Spinal cord (tissue), 9 donors: ENCODE measurements at regions not wholly inside any gene's neighbourhood (a gene's known extent, or its start where the extent isn't known, plus 50 kb on each side); places are given as distances from the start of the nearest gene placed in this dataset.
A peak's percentile ranks its signal among the peaks of the same experiment; 100 is the strongest.

Experiments
- DNase-seq, 6 donors: peaks; one replicate each; pipeline versions ENCODE4 v3.0.0 to v3.0.0-alpha.2; 2013 to 2015; ENCODE audit warnings: low spot score in 6 of 6, low read depth in 4 of 6
- H3K27ac ChIP-seq: one replicate; pipeline ENCODE4 v1.5.1; 2013; ENCODE audit warnings: low read depth, low read length, control low read depth
- H3K27me3 ChIP-seq: one replicate; pipeline ENCODE4 v1.6.1; 2013; ENCODE audit warnings: low read length; ENCODE audit not compliant: control insufficient read depth, insufficient read depth
- H3K36me3 ChIP-seq: one replicate; pipeline ENCODE4 v1.6.1; 2013; ENCODE audit warnings: low read length; ENCODE audit not compliant: control insufficient read depth, insufficient read depth
- H3K4me1 ChIP-seq: one replicate; pipeline ENCODE4 v1.6.1; 2013; ENCODE audit warnings: low read length; ENCODE audit not compliant: control insufficient read depth, insufficient read depth
- H3K4me3 ChIP-seq: one replicate; pipeline ENCODE4 v1.5.1; 2013; ENCODE audit warnings: low read depth, low read length, control low read depth
- H3K9me3 ChIP-seq: one replicate; pipeline ENCODE4 v1.6.1; 2013; ENCODE audit warnings: low read length; ENCODE audit not compliant: control insufficient read depth, insufficient read depth
- WGBS: methylation state at CpG from one replicate; pipeline ENCODE4 v1.1.5; 2013; ENCODE audit warnings: missing lambda C conversion rate; ENCODE audit not compliant: insufficient coverage; 5-methylcytosine and 5-hydroxymethylcytosine counted together
- donor health status: healthy.

DNA sequence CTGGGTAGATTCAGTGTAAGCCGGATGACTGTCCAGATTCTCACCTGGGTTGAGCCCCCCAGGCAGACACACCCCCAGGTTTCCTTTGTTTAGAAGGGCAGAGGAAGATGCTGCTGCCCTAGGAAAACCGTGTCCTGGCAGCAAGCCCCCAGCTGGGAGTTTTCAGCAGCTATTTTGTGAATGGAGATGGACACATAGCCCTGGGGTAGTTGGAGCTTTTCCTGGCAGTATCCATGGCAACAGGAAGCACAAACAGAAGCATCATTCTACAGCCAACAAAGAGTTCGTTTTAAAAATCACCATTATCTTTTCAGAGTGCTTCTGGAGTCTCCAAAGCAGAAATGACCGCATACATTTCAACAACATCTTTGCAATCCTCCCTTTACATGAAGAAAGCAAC lies 245.5 kb downstream of the BRD1 start:
- Histone ChIP-seq H3K4me1 (peaks cover 14% of the 10 kb centered on the region), H3K4me3 (no peak overlapping the region), H3K27me3 (no peaks in the 10 kb centered on the region), H3K9me3 (no peaks in the 10 kb centered on the region), H3K27ac (no peak overlapping the region), H3K36me3 (peaks cover 3% of the 10 kb centered on the region)
- peak; percentile 63 to 94 (median 76) for DNase-seq
- 19% methylated on average over 3 of the region's 4 CpGs for WGBS

DNA sequence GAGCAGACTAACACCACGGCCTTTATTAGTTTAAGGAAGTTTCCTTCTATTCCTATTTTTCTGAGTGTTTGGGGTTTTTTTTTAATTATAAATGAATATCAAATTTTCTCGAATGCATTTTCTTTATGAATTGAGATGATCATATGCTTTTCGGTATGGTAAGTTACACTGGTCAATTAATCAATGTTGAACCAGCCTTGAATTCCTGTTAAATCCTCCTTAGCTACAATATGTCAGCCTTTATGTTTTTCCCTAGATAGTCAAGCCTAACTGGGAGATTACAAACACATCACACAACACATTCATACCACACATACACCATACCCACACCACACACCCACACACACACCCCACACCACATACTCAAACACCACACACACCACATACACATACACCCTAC lies 247.6 kb downstream of the BRD1 start:
- H3K27ac ChIP-seq, result no peak overlapping the region
- no peak for DNase-seq
- H3K9me3 ChIP-seq, result no peaks in the 10 kb centered on the region
- H3K27me3 ChIP-seq, result no peaks in the 10 kb centered on the region
- no peak overlapping the region for H3K4me3 ChIP-seq
- WGBS, result 100% methylated on average over 1 of the region's 3 CpGs
- H3K36me3 ChIP-seq, result peaks cover 3% of the 10 kb centered on the region
- peaks cover 19% of the 10 kb centered on the region for H3K4me1 ChIP-seq

DNA sequence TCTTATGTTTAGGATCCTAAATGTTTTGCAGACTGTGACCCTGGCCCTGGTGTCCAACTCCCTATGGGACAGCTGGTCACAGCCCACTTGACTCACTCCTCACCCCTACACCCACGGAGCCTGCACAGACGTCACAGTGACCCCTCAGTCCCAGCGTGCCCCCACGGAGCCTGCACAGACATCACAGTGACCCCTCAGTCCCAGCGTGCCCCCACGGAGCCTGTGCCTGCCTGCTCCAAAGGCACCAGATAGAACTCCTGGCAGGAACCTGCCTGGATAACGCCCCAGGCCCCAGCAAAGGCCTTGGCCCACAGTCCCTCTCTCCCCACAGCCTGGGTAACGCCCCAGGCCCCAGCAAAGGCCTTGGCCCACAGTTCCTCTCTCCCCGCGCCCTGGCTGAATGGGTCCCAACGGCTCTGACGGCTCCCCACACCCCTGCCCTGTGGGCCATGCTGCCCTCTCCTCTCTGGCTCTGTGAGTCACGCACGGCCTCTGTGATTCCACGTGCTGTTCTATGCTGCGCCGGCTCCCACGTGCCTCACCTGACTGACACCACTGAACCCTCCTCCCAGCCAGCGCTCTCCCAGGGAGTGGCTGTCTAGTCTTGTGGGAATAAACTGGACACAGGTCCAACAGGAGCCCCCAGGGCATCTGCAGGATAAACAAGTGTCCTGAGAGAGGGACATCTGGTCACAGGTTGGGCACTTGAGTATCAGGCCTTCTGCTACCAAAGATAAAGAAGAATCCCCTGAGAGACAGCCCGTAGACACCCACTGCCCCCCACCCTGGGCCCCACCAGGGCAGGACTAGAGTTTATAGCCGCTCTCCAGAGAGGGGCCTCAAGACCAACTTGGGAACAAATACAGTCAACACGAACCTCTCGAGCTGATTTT lies 250.3 kb downstream of the BRD1 start:
- 89% methylated on average over 20 of the region's 23 CpGs for WGBS
- Histone ChIP-seq H3K36me3 (peaks cover 3% of the 10 kb centered on the region), H3K4me1 (peaks cover 12% of the 10 kb centered on the region), H3K9me3 (no peaks in the 10 kb centered on the region), H3K27me3 (no peaks in the 10 kb centered on the region), H3K27ac (no peak overlapping the region), H3K4me3 (no peak overlapping the region)
- DNase-seq, result no peak

DNA sequence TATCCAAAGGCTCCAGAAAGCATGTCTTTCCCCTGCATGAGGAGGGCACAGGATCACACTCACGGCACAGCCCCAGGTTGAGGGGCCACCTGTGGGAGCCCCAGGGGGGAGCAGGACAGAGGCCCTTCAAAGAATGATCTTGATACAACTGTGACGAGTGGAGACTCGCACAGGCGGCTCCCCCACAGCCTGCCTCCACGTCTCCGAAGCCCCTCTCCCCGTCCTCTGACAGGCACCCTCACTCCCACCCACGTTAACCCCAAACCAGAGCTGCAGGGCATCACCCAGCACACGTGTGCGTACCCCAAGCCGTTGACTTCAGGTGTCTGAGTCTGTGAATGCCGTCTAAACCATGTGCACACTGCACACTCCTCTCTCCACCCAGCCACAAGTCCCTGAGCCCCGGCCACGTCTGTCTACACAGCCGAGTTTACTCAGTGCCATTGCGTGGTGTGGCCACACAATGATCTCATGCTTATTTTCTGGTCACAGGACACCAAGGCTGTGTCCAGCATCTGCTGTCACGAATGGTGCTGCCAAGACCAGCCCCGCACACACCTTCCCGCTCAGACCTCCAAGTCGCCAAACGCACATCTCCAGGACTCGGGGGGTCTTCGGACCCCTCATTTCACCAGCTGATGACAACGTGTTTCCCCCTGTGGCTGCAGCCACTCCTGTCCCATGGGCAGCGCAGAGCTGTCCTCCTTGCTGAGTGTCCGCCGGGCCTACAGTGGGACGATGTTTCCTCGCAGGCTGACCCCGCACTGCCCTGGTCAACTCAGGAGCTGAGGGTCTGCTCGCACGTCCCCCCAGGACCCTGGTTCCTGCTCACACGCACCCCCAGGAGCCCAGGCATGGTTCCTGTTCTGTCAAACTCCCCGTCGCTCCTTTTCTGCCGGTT lies 251.2 kb downstream of the BRD1 start:
- WGBS, result 92% methylated on average over 36 of the region's 36 CpGs
- H3K27ac ChIP-seq, result no peak overlapping the region
- no peak for DNase-seq

DNA sequence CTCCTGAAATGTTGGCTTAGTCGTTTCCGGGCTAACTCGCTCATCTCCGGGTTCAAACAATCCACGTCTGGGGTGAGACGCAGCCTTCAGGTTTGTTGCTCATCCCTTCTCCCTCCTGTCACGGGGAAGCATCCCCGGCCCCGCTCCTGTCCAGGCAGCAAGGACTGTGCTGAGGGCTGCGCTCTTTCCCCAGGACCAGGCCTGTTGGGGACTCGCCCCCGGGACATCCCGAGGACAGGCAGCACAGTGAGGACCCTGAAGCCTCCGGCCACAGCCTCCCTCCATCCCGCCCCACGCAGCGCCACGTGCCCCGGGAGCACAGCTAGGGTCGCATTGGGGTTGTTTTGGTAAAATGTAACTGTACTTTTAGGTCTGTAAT lies 252.0 kb downstream of the BRD1 start:
- Histone ChIP-seq H3K27ac (no peak overlapping the region), H3K4me1 (peaks cover 8% of the 10 kb centered on the region), H3K9me3 (no peaks in the 10 kb centered on the region), H3K4me3 (no peak overlapping the region), H3K27me3 (no peaks in the 10 kb centered on the region), H3K36me3 (peaks cover 3% of the 10 kb centered on the region)
- no peak for DNase-seq
- WGBS, result 96% methylated on average over 19 of the region's 20 CpGs

More for the DNA sequence above, 251.2 kb downstream of the BRD1 start:
- no peaks in the 10 kb centered on the region for H3K27me3 ChIP-seq
- H3K4me3 ChIP-seq, result no peak overlapping the region
- peaks cover 3% of the 10 kb centered on the region for H3K36me3 ChIP-seq
- H3K4me1 ChIP-seq, result peaks cover 8% of the 10 kb centered on the region
- H3K9me3 ChIP-seq, result no peaks in the 10 kb centered on the region

DNA sequence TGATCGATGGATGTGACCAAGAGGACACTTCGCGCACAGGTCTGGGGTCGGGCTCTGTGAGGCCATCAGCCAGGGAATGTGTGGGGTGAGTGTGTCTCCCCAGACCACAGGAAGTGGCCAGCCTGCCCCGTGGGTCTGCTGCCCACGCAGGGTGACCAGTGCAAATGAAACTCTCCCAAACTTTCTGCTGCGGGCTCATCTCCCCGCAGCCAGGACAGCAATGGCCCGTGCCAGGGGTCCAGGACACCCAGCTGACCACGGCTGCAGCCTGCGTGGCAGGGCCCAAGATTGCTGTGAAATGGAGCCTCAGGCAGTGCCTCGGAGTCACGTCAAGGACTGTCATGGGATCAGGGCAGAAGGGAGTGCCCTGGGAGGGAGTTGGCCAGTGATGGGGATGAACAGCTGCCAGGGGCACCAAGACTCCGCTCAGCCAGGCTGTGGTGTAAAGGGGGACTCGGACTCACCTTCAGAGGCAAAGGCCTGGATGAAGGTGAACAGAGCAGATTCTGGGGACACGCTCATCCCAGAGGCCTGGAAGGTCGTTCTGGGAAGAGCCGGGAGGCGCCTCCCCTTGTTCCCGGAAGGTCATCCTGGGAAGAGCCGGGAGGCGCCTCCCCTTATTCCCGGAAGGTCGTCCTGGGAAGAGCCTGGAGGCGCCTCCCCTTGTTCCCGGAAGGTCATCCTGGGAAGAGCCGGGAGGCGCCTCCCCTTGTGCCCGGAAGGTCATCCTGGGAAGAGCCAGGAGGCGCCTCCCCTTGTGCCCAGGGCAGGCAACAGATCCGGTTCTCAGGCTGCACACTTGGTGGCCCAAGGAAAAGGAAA lies 252.6 kb downstream of the BRD1 start:
- Histone ChIP-seq H3K27me3 (no peaks in the 10 kb centered on the region), H3K27ac (no peak overlapping the region), H3K9me3 (no peaks in the 10 kb centered on the region), H3K36me3 (peaks cover 3% of the 10 kb centered on the region), H3K4me1 (peaks cover 8% of the 10 kb centered on the region), H3K4me3 (no peak overlapping the region)
- WGBS, result 85% methylated on average over 31 of the region's 31 CpGs
- DNase-seq, result no peak

DNA sequence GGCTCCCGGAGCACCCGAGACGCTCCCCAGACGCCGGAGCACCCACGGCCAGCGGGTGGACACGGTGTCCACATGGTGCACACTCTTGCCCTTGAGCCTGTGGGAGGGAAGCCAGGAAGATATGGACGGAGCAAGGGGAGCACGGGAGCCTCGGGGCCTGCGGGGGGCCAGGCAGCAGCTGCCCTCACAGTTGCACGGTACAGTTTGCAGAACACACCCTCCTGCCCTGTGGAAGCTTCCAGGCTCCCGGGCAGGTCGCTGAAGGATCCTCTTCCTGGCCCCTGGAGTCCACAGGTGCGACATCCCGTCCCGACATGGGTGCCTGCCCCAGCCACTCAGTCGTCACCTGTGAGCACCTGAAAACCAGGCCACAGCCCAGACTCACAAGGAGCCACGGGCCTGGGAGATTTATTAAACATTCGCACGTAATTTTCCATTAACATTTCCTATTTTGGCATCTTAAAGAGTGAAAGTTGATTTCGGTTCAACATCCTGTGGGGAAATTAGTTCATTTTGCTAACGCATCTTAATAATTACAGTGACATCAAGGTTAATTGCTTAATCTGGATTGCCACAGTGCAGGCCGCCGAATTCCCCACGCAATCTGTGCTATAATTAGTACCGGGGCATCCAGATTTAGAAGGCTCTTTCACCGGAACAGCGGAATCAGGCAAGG lies 253.3 kb downstream of the BRD1 start:
- no peak overlapping the region for H3K27ac ChIP-seq
- WGBS, result 83% methylated on average over 27 of the region's 30 CpGs
- H3K4me1 ChIP-seq, result peaks cover 12% of the 10 kb centered on the region
- H3K36me3 ChIP-seq, result peaks cover 3% of the 10 kb centered on the region
- no peaks in the 10 kb centered on the region for H3K27me3 ChIP-seq
- H3K4me3 ChIP-seq, result no peak overlapping the region
- DNase-seq, result peak in 1 of 6 donors; percentile 49
- H3K9me3 ChIP-seq, result no peaks in the 10 kb centered on the region

DNA sequence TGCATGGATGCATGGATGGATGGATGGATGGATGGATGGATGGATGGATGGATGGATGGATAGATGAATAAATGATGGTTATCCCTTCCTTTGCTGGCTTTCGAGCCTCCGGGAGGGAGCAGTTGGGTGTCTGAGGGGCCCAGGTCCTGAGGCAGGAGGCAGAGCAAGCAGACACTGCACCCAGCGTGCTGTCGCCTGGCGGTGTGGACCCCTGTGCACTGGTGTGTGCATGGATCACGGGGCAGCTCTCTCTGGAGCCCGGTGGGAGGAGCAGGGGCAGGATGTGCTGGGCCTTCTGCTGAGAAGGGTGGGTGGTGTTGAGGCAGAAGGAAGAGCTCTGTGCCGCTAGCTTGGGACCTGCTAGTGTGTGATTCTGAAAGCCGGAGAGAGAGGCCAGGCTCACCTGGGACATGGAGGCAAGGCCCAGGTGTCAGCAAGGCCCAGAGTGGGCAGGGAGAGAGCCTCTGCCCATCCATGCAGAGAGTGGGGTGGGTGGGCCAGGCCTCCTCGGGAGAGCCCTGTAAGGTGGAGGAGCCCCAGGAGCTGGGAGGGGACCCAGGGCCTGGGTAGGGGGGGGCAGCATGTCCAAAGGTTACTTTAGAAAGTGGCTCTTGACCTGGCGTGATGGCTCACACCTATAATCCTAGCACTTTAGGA lies 254.4 kb downstream of the BRD1 start:
- Histone ChIP-seq H3K4me3 (no peak overlapping the region), H3K27ac (no peak overlapping the region), H3K36me3 (peaks cover 3% of the 10 kb centered on the region), H3K4me1 (peaks cover 18% of the 10 kb centered on the region), H3K27me3 (no peaks in the 10 kb centered on the region), H3K9me3 (no peaks in the 10 kb centered on the region)
- WGBS, result 97% methylated on average over 9 of the region's 11 CpGs
- no peak for DNase-seq
